Islet precursor cell (in vitro differentiated cells): ENCODE measurements at regions not wholly inside any gene's neighbourhood (a gene's known extent, or its start where the extent isn't known, plus 50 kb on each side); places are given as distances from the start of the nearest gene placed in this dataset.

Experiments
- DNase-seq: peaks from one replicate; pipeline ENCODE4 v3.0.0-alpha.2; 2018

DNA sequence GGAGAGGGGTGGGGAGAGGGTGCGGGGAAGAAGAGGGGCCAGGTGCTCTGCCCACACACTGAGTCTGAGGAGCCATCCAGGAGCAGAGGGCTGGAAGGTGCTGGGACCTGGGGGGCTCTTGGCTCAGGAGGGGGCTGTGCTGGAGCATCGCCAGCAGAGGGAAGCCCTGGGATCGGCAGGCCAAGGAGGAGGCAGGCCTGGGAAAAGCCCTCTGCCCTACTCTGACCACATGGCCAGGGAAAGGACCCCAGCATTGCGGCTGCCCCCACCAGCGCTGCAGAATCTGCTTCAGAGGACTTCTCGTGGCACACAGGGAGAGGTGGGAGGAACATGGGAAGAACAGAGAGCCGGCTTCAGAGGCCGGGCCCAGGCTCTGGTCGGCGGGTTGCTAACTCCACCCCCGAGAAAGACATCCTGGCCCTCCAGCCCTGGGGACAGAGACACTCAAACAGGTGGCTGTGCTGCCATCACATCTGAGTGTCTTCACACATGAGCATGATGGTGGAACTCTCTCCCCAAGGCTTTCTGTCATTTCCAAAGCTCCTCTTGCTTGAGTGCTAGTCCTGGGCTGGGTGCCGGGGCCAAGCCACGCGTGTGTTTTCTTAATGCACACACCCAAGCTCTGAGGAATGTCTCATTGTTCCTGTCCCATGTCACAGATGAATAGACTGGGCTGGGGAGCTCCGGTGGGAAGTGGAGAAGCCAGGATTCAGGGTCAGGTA lies 1378.0 kb downstream of the BRD1 start:
- DNase-seq = no peak

DNA sequence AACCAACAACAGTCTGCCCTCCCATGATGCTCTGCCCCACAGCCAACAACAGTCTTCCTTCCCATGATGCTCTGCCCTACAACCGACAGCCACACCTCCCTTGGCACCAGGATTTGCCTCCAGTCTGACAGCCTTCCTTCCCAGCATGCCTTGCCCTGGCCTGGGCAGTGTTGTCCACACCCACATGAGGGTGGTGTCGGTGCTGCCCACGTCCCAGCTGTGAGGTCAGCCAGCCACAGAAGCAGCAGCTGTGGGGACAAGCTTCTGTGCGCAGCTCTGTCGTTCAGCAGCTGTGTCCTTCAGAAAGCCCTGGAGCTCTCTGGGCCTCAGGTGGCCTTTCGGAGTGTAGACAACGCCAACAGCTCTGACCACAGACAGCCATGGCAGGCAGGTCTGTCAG lies 1378.9 kb downstream of the BRD1 start:
- DNase-seq = no peak

DNA sequence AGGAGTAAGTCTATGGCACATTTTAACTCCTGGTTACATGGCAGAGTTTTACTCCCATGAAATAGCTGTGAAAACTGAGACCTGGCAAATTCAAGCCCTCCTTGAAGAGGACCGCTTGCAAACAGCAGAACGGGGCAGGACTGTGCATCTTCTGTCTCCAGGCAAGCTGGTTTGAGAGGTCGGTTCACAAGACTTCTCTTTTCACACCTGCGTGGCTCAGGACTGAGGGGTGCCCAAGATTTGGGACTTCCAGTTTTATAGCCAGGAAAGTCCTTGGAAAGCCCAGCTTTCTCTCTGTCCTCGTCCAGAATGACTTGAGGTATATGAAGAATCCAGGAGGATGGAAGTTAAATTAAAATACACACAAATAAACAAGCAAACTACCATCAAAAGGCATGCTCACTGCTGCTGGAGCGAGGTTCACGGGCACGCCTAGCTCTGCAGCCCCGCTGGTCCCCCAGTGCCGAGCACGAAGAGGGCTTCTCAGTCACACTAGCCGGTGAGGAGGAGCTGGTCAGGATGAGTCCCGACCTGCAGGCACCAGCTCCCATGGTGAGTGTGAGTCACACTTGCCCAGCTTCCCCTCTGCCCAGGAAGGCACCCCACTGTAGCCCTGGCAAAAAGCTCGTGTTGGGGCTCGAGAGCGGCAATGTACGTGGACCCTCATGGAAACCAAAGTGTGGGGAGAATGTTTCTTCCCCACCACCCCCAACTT lies 1382.4 kb downstream of the BRD1 start:
- DNase-seq = no peak

DNA sequence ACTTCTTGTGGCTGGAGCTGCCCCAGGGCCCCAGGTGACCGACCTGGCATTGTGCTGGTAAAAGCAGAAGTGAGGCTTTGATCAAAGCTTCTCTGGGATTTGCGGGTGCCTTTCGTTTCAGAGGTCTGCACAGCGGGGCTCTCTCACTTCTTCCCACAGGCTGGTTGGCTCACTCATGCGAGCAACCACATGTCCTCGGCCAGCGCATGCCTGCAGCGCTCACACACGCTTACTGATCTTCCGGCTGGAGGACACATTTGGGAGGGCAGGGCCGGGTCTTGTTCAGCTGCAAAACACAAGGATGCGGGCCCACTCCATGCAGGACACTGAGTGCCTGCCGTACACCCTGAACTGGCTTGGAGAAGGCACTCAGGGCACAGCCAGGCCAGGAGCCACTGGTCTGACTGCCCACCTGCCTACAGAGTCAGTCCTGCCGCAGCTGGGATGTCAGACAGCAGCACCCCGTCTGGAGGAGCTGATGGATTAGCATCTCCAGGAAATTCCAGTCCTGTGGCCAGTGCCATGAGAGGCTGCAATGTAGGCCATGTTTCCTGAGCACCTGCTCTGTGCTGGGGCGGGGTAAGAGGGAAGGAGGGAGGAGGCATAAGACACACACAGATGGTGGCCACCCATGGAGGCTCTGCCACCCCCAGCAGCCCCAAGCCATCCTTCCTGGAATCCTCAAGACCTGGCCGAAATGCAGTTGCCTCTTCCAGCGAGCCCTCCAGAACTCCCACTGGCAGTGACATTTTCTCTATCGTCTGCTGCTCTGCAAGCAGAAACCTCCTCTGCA lies 1383.2 kb downstream of the BRD1 start:
- DNase-seq = no peak

DNA sequence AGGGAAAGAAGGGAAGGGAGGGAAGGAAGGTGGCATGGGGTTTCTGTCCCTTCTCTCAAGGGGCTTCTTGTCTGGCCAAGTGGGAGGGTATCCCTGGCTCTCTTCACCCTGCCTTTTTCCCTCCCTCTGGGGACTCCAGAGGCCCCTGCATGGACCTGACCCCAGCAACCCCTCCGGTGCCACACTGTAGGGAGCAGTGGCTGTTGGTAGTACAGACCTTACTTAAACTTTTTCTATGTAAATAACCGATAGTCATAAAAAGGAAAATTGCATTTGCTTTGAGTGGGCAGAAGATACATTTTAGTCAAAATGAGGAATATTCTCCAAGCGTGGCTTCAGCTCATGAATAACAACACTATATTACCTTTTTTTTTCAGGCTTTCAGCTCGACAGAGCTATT lies 1384.0 kb downstream of the BRD1 start:
- DNase-seq = no peak

DNA sequence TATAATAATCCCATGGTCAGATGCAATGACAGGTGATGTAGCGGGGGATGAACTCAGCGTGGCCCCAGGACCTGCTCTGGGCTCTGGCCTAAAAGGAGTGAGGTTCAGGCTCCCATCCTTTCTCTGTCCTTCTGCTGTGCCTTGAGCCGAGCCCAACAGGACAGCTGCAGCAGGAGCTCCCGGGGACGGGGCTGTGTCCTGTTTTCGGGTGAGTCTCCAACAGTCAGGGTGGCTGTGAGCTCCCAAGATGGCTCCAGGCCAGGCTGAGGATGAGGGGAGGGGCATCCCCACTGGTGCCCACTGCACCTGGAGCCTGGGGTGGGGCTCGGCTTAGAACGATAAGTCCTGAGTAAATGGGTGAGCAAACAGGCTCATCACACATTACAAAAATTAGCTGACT lies 1385.0 kb downstream of the BRD1 start:
- DNase-seq = no peak

DNA sequence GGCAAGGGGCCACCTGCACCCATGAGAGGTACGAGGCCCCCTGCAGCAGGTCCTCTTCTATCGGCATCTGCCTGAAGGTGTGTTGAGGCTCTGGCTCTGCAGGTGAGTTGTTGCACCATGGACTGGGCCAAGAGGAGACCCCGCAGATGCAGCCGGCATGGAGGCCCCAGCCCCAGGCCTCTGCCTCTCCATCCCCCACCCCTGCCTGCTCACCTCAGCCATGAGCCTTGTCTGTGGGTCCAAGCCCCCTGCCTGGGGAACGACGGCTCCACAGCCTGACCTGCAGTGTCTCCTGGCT lies 1386.2 kb downstream of the BRD1 start:
- DNase-seq = no peak

DNA sequence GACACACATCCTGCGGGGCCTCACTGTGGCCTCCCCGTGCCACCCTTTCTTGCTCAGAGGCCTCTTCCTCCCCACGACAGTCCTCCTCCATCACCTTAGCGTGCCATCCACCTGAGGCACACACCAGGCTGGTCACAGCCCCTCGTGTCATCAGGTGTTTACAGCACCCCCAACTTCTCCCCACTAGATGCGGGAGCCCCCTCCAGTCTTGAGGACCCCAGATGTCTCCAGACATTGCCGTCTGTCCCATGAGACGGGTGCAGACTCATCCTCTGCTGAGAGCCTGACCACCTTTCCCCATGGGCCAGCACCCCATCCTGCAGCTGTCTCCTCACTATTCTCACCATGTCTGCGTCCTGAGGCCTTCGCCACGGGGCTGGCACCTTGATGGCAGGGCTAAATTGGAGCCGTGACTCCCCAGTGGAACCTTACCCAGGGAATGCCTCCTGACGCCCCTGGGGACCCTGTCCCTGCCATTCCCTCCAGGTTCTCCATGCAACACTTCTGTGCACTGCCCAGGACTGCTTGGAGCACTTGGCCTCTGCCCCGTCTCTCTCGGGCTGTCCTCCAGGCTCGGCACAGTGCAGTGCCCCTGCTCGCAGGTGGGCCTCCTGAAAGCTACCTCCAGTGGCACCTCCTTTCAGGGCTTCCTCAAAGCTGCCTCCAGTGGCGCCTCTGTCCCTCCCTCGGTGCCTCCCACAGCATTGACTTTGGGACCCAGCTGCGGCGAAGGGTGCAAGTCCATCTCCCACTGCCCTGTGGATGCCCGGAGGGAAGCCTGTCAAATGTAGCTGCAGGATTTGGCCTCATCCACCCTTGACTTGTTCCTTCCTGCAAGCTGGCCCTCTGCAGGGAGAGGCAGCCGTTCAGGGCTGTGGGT lies 1386.8 kb downstream of the BRD1 start:
- no peak for DNase-seq

DNA sequence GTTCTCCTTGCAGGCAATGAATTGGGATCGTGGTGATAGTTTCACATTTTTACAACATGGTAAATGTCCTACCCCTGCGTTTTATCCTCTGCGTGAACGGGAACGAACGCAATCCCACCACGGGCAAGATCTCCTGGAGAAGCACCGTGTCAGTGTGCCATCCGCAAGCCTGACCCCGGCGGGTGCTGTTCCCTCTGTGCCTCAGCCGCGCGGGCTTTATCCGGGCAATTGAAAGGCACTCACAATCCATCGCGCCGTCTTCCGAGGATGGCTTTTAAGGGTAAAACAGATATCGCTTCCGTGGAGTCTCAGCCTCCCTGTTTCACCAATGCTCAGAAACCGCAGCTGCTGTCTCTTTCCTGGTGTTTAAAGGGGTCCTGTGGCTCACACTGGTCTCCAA lies 1387.5 kb downstream of the BRD1 start:
- no peak for DNase-seq

DNA sequence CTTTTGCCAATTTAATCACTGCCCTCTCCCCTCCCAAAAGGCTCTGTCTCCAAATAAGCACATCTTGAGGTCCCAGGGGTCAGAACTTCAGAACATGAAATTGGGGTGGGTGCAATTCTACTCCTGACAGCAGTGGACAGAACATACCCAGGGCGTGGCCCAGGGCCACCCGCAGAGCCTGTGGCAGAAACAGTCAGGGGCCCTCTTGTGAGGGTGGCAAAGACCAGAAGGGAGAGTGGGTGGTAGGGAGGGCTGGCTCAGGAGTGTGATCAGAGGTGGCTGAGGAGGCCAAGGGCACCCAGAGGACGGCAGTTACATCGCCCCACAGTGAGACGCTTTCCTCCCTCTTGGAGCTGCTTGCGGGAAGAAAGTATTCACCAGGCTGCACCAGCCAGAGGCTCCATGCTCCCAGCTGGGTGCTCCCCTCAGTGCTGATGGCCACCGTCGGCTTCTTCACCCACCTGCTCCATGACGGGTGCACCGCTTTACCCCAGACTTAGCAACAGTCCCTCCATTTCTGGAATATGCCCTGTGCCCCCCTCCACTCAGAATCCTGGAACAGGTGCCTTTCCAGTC lies 1388.0 kb downstream of the BRD1 start:
- no peak for DNase-seq

DNA sequence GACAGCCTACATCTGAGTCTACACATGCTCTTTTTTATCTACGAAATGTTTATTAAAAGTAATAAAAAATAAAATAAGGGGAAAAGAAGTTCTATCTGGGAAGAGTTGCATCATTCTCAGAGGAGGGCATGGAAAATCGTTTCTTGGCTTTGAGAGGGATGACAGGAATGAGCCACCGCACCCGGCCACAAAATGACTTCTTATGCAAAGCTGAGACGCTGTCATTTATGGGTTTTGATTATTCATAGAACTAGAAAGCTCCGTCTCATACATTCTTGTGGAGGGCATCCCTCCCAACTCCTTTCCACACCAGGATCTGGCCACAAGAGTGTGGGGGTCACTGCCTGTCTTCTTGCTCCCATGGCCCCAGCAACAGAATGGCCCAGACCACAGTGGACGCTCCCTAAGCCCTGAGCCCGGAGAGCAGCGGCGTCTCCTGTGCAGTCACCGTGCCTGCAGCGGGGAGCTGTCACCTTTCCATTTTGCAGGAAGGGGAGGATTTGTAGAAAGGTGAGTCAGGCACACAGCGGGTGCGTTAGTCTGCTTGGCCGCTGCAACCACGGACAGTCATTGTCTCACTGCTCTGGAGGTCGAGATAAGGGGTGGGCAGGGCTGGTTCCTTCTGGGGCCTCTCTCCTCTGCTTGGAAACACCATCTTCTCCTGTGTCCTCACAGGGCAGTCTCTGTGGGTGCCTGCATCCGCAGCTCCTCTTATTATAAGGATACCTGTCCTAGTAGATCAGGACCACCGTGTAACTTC lies 1388.7 kb downstream of the BRD1 start:
- no peak for DNase-seq

DNA sequence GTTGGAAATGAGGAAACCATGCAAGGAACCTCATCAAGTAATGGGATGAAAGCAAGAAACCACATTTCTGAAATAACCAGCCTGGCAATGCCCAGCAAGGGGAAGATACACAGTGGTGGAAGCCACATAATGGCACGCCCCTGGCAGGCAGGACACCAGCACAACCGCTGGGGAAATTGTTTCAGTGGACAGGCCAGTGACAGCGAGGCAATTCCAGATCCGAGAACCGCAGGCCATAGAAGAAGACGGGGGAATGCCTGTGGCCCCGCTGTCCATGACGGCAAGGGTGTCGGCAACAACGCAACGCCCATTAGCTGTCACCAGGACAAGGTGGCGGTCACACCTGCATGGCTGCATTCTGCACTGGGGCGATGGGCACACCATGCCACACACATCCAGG lies 1389.6 kb downstream of the BRD1 start:
- DNase-seq = no peak

DNA sequence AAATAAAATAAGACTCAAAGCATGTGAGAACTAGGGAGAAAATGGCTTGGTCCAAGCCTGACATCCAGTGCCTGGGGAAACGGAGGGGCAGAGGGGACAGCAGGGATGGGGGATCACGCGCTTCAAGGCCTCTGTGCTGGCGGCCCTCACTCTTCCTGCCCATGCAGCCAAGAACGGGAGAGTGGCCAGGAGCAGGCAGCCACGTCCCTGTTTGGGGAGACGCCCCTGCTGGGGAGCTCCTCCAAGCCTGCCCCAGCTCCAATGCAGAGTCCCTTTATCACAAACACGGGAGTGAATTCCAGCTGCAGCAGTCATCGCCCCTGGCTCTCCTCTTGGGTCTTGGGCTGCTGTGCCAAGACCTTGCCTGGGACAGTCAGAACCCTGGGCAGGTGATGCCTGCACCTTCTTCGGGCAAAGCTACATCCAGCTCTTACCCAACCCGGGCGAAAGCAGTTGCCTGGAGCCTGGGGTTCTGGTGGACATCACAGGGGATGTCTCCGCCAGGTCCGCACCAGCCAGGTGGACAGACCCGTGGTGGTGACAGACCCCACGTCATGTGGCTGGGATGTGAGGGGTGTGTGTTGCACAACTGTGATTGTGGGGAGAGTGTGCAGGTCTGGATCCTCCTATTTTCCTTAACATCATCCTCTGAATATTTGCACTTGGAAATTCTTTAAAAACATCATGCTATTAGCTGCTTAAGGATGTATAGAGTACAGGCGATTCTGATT lies 1391.3 kb downstream of the BRD1 start:
- no peak for DNase-seq

DNA sequence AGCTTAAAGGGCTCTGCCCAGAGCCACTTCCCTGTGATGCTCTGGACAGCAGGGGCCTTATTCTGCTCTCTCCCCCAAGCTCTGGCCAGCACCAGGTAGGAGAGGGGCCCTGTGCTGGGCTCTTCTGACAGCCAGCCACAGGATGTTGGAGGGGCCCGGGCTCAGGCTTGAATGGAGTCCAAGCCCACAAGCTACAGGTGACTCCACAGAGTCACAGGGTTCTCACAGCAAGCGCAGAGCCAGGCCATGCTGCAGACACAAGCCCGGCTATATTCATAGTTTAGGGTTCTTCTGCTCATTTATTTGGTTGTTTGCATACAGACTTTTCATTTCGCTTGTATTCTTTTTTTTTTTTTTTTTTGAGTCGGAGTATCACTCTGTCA lies 1392.8 kb downstream of the BRD1 start:
- DNase-seq = no peak

DNA sequence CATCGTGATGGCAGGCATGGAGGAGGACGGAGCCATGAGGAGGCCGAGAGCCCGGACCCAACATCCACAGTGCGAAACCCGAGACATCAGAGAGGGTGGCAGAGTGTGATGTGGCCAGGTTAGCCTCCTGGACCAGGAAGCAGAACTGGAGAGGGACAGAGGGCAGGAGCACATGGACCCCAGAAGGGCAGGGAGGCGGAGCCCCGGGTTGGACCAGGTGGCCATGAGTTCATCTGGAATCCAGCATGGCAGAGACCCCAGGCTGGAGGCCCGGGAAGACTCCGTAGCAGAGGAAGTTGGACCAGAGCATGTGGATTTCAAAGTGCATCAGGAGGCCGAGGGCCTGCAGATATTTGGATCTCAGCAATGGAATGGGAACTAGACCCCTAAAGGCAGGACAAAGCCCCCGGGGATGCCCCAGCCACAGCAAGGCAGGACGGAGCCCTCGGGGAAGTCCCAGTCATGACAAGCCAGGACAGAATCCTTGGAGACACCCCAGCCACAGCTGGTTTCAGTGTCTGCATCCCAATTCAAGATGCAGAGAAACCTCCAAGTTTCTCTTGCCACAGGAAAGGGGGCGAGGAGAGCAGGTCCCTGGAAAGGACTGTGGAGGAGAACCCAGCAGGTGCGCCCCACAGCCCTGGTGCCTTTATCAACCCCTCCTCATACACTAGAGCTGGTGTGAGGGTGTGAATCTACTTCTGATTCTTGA lies 1393.4 kb downstream of the BRD1 start:
- no peak for DNase-seq

DNA sequence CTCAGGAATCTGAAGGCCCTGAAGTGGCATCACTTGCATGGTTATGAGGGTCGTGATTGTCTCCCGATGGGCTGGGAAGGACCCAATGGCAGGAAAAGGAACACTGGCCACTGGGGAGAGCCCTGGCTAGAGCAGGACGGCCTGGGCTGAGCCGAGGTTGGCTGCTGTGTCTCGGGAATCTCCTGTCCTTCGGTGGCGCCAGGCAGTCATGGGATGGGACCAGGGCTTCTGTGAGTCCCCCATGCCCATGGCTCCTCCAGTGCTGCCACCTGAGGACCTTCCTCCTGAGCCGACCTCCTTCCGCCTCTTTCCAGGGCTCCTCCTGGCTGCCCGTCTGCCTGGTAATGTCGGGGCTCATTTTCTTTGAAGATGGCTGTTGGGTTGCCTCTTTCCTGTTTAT lies 1394.0 kb downstream of the BRD1 start:
- no peak for DNase-seq

DNA sequence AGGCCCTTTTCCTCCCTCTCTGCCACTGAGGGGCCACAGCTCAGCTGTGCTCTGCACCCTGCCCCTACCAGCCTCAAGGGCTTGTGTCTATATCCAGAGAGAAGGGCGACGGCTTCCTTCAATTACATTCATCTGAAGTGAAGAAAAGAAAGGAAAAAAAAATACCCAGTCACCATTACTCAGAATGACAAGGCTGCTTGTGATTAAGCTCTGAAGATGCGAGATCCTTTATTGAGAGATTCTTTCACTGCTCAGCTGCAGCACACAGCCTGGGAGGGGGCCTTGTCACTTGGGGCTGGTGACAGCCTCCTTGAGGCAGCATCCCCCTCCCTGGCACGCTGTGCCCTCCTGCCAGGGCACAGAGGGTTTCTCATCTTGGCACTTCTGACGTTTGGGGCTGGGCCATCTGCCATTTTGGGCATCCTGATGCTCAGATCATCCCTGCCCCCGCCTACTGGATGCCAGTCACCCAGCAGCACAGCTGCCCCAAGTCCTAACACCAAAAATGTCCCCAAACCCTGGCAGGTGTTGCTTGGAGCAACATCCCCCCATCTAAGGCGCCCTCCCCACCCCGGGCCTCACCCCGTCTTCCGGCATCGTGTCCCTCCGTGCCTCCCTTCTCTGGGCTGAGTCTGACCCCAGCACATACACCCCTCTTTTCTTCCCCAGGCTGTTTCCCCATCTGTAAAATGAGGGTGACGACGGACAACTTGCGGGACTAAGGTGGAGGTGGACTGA lies 1394.7 kb downstream of the BRD1 start:
- DNase-seq = no peak

DNA sequence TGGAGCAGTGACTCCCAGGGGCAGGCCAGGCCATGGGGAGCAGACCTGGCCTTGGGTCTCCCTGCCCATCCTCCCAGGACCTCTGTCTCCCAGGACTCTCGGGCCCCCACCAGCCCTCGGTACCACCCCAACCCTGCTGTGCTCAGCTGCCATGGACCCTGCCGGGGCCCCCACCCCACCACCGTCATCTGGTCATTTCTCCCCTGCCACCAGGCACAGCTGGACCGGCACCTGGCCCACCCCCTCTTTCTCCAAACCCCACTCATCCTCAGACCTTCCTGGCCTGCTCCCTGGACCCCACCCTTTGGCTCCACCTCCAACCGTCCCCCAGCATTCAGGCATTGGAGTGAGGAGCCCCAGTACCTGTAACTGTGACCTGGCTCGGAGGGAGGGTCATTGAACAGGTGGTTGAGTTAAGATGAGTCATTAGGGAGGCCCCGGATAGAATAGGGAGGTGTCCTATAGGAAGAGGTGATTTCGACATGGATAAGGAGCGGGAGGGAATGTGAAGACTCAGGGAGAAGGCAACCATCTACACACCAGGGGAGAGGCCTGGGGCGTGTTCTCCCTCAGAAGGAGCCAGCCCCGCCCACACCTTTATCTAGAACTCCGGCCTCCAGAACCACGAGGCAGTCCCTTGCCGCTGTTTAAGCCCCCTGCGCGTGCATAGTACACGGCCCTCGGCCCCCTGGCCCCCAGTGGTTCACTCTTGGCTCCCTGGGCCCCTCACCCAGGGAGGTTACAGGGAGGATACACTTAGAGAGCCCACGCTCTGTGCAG lies 1395.9 kb downstream of the BRD1 start:
- no peak for DNase-seq

DNA sequence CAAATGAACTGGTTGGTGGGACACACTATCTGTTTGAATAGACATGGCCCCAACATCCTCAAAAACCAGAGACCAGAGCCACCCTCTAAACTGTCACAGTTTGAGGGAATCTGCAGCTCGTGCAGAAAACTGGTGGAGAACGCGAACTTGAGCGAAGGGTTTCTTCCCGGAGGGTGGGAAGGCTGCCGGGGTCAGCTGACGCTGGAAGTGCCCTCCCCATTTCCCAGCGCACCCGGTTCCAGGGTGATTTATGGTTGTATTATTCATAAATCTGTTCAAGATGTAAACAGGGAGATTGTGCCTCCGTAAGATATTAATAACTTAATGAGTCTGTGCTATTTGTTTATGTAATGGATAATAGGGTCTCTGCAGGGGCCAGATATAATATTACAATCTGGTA lies 1396.7 kb downstream of the BRD1 start:
- DNase-seq = no peak
